Sigmoid colon (tissue), 6 donors: ENCODE measurements at regions not wholly inside any gene's neighbourhood (a gene's known extent, or its start where the extent isn't known, plus 50 kb on each side); places are given as distances from the start of the nearest gene placed in this dataset.

Source experiments
- DNase-seq: peaks from one replicate; pipeline ENCODE4 v3.0.0-alpha.2; 2019
- H3K27ac ChIP-seq, 4 donors: fragments of 200-600 bp; sonication (generic); one replicate each; pipeline ENCODE4 v1.5.1; 2016 to 2019; ENCODE audit warnings: mild to moderate bottlenecking in 1 of 4
- H3K27me3 ChIP-seq, 3 donors: fragments of 200-600 bp; sonication (generic); one replicate each; pipeline ENCODE4 v1.5.1; 2019; ENCODE audit warnings: mild to moderate bottlenecking in 1 of 3
- H3K36me3 ChIP-seq, 4 donors: fragments of 200-600 bp; sonication (generic); one replicate each; pipeline ENCODE4 v1.5.1; 2016 to 2019
- H3K4me1 ChIP-seq, 4 donors: fragments of 200-600 bp; sonication (generic); one replicate each; pipeline ENCODE4 v1.5.1; 2017 to 2019
- H3K4me3 ChIP-seq, 4 donors: fragments of 200-600 bp; sonication (generic); one replicate each; pipeline ENCODE4 v1.5.1; 2017 to 2019; ENCODE audit warnings: mild to moderate bottlenecking in 2 of 4, moderate library complexity in 1 of 4
- H3K9me3 ChIP-seq, 4 donors: fragments of 200-600 bp in 3 of 4; sonication (generic) in 3 of 4; one replicate each; pipeline versions ENCODE4 v1.5.1 to v1.6.1; 2013 to 2019
- EP300 ChIP-seq, 4 donors: sonication (generic); formaldehyde crosslinking; IDR thresholded peaks; one replicate each; pipeline ENCODE4 v1.6.1; 2017; ENCODE audit warnings: antibody characterized with exemption in 4 of 4
- POLR2A ChIP-seq, 2 donors: fragments of 450-650 bp; IDR thresholded peaks; one replicate each; pipeline ENCODE4 v1.6.1; 2016; ENCODE audit warnings: antibody characterized with exemption in 2 of 2, mild to moderate bottlenecking in 2 of 2, moderate library complexity in 2 of 2
- POLR2AphosphoS5 ChIP-seq, 4 donors: sonication (generic); formaldehyde crosslinking; IDR thresholded peaks; one replicate each; pipeline ENCODE4 v1.6.1; 2017; ENCODE audit warnings: antibody characterized with exemption in 4 of 4
- WGBS, 2 donors: extraction: QIAGEN DNeasy Blood & Tissue Kit; methylation state at CpG; one replicate each; pipeline ENCODE4 v1.1.7; 2013; 5-methylcytosine and 5-hydroxymethylcytosine counted together
- intact Hi-C: fragments of 100-400 bp; cut with DNase I; formaldehyde crosslinking; loops from one replicate; pipeline ENCODE4 v1.15.1; 2023
- TF ChIP-seq, protein P1 (sequence below), 4 experiments: fragments of 450-650 bp in 3 of 4; fragments of 200-600 bp in 1 of 4; IDR thresholded peaks; one replicate each; pipeline ENCODE4 v1.5.1; 2016 to 2019; ENCODE audit warnings: antibody characterized with exemption in 4 of 4, mild to moderate bottlenecking in 3 of 4, moderate library complexity in 2 of 4
- donor health status: healthy with polysubstance abuse.
- donor health status: healthy.

DNA sequence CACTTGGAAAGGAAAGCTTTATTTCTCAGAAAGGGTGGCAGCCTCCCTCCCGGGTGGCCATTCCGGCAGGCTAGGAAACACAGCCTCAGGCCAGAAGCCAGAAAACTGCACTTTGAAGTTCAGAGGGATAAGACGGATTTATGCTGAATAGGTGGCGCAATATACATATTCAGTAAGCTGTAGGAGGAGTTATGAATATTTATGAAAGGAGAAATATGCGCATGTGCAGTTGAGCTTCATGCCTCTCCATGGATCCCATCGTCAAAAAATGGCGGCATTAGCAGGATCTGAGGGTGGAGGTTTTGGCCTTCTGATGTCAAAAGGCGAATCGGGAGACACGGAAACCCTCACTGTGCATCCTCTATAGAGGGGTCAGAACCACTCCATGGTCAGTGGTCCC, 82.3 kb downstream of the KATNIP start:
- intact Hi-C loops: no loop called here
- H3K27ac ChIP-seq: no peak overlapping the region
- TF ChIP-seq EP300 (IDR thresholded peaks at IDR 0.05): no peak
- no peak for TF ChIP-seq POLR2AphosphoS5 (IDR thresholded peaks at IDR 0.05)
- no peak for TF ChIP-seq POLR2A (IDR thresholded peaks at IDR 0.05)
- TF ChIP-seq, protein P1, sequence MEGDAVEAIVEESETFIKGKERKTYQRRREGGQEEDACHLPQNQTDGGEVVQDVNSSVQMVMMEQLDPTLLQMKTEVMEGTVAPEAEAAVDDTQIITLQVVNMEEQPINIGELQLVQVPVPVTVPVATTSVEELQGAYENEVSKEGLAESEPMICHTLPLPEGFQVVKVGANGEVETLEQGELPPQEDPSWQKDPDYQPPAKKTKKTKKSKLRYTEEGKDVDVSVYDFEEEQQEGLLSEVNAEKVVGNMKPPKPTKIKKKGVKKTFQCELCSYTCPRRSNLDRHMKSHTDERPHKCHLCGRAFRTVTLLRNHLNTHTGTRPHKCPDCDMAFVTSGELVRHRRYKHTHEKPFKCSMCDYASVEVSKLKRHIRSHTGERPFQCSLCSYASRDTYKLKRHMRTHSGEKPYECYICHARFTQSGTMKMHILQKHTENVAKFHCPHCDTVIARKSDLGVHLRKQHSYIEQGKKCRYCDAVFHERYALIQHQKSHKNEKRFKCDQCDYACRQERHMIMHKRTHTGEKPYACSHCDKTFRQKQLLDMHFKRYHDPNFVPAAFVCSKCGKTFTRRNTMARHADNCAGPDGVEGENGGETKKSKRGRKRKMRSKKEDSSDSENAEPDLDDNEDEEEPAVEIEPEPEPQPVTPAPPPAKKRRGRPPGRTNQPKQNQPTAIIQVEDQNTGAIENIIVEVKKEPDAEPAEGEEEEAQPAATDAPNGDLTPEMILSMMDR (IDR thresholded peaks at IDR 0.05): no peak
- DNase-seq: no peak
- H3K4me1 ChIP-seq: no peaks in the 10 kb centered on the region
- peaks cover 0 to 17% (median 5%) of the 10 kb centered on the region in 4 donors for H3K36me3 ChIP-seq
- no peak overlapping the region for H3K4me3 ChIP-seq
- no peaks in the 10 kb centered on the region for H3K27me3 ChIP-seq
- no peaks in the 10 kb centered on the region for H3K9me3 ChIP-seq
- WGBS, 2 donors: 96 to 99% methylated on average over 10 of the region's 10 CpGs

DNA sequence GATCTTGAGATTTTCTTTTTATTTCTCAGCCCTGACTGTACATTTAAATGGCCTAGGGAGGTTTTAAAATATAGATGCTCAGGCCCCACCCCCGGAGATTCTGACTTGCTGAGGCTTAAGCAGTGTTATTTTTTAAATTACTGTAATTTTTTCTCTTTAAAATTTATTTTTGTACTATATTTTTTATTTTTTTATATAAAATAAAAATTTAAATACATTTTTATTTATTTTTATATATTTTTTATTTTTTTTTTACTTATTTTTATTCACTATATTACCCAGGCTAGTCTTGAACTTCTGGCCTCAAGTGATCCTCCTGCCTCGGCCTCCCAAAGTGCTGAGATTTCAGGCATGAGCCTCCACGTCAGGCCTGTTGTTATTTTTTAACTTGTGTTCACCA, 83.3 kb downstream of the KATNIP start:
- H3K4me3 ChIP-seq: no peak overlapping the region
- no peaks in the 10 kb centered on the region for H3K4me1 ChIP-seq
- H3K9me3 ChIP-seq: no peaks in the 10 kb centered on the region
- 96 to 97% methylated on average over 3 of the region's 3 CpGs for WGBS, 2 donors
- intact Hi-C loops: no loop called here
- TF ChIP-seq, protein P1 (IDR thresholded peaks at IDR 0.05): no peak
- TF ChIP-seq EP300 (IDR thresholded peaks at IDR 0.05) (no peak), POLR2A (IDR thresholded peaks at IDR 0.05) (no peak), POLR2AphosphoS5 (IDR thresholded peaks at IDR 0.05) (no peak)
- H3K27ac ChIP-seq: no peak overlapping the region
- peaks cover 0 to 17% (median 5%) of the 10 kb centered on the region in 4 donors for H3K36me3 ChIP-seq
- DNase-seq: no peak
- H3K27me3 ChIP-seq: no peaks in the 10 kb centered on the region

DNA sequence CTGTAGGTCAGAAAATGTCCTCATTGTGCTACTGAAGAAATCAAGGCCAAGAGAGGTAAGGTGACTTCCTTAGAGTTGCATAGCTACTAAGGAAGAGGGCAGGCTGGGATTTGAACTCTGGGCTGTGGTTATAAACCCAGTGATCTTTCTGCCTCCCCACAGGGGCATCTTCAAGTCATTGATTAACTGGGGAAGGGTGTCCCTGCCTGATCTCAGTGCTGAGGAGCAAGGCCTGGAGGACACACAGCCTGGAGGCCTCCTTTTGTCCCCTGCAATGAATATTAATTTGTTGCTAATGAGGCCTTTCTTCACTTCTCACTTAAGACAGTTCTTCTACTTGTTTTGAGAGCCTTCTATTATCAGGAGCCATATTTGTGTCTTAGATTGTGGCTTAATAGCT, 83.8 kb downstream of the KATNIP start:
- Histone ChIP-seq H3K27ac (no peak overlapping the region), H3K9me3 (no peaks in the 10 kb centered on the region), H3K4me3 (no peak overlapping the region), H3K27me3 (no peaks in the 10 kb centered on the region), H3K36me3 (peaks cover 0 to 17% (median 5%) of the 10 kb centered on the region in 4 donors), H3K4me1 (no peaks in the 10 kb centered on the region)
- TF ChIP-seq POLR2AphosphoS5 (IDR thresholded peaks at IDR 0.05): no peak
- TF ChIP-seq, protein P1 (IDR thresholded peaks at IDR 0.05): no peak
- TF ChIP-seq EP300 (IDR thresholded peaks at IDR 0.05): no peak
- intact Hi-C loops: no loop called here
- no peak for DNase-seq

DNA sequence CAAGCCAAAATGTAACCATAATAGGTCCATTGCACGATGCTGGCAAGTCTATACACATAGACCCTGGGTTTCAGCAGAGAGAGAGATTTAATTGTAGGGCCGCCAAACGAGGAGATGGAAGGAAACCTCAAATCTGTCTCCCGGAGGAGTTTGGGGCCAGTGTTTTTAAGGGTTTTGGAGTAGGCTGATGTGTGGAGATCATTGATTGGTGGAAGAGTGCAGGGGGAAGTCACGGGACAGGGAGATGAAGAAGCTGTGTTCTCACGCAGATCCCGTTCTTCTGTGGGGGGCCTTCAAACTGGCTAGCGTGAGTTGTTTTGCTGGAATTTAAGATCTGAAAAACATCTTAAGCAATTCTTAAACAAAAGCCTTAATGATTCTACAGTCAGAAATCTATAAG, 84.8 kb downstream of the KATNIP start:
- no peak overlapping the region for H3K4me3 ChIP-seq
- WGBS, 2 donors: 84 to 86% methylated on average over 8 of the region's 8 CpGs
- intact Hi-C loops: no loop called here
- no peak for DNase-seq
- peaks cover 0 to 17% (median 5%) of the 10 kb centered on the region in 4 donors for H3K36me3 ChIP-seq
- no peaks in the 10 kb centered on the region for H3K9me3 ChIP-seq
- no peaks in the 10 kb centered on the region for H3K4me1 ChIP-seq
- H3K27ac ChIP-seq: no peak overlapping the region
- no peak for TF ChIP-seq EP300 (IDR thresholded peaks at IDR 0.05)
- no peak for TF ChIP-seq POLR2AphosphoS5 (IDR thresholded peaks at IDR 0.05)
- TF ChIP-seq, protein P1 (IDR thresholded peaks at IDR 0.05): no peak
- no peak for TF ChIP-seq POLR2A (IDR thresholded peaks at IDR 0.05)
- no peaks in the 10 kb centered on the region for H3K27me3 ChIP-seq

DNA sequence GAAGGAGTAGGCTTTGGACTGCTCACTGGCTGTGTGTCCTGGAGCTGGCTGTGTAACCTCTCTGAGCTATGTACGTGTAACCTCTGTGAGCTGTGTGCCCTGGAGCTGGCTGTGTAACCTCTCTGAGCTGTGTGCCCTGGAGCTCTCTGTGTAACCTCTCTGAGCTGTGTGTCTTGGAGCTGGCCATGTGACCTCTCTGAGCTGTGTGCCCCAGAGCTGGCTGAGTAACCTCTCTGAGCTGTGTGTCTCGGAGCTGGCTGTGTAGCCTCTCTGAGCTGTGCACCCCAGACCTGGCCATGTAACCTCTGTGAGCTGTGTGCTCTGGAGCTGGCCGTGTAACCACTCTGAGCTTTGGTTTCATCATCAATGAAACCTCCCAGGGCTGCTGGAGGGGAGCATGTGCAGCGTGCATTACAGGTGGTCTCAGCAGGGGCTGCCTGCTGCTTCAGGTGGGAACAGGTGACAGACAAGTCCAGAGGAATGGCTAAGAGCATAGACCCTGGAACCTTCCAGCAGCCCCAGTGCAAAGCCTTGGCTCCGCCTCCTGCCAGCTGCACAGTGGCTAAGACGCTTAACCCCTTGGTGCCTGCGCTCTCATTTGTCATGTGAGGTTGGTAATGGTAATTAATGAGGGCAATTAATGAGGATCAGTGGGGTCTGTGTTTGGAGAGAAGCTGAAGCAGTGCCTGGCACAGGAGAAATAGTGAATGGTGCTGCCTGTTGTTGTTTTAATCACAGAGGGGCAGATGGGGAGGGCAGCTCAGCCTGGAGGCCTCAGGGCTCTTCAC, 86.7 kb downstream of the KATNIP start:
- Histone ChIP-seq H3K9me3 (no peaks in the 10 kb centered on the region), H3K27me3 (no peaks in the 10 kb centered on the region), H3K4me1 (no peaks in the 10 kb centered on the region), H3K36me3 (peaks cover 0 to 12% (median under 1%) of the 10 kb centered on the region in 4 donors), H3K4me3 (no peak overlapping the region), H3K27ac (no peak overlapping the region)
- DNase-seq: no peak
- intact Hi-C loops: no loop called here
- 86% methylated on average over 7 of the region's 7 CpGs for WGBS, 2 donors
- no peak for TF ChIP-seq EP300 (IDR thresholded peaks at IDR 0.05)
- TF ChIP-seq, protein P1 (IDR thresholded peaks at IDR 0.05): no peak
- TF ChIP-seq POLR2AphosphoS5 (IDR thresholded peaks at IDR 0.05): no peak
- TF ChIP-seq POLR2A (IDR thresholded peaks at IDR 0.05): no peak
